GM23338 (cell line): ENCODE measurements at regions not wholly inside any gene's neighbourhood (a gene's known extent, or its start where the extent isn't known, plus 50 kb on each side); places are given as distances from the start of the nearest gene placed in this dataset.

ENCODE experiments used
- ATAC-seq: fragments of 200-7000 bp; cut with Tn5 transposase; 3 replicates; pipeline ENCODE4 v1.9.1; 2020
- DNase-seq: peaks from one replicate; pipeline ENCODE4 v3.0.0-alpha.2; 2015; ENCODE audit warnings: low spot score
- H2AFZ ChIP-seq: fragments of 200-600 bp; sonication (generic); 2 replicates; pipeline ENCODE4 v1.8.0; 2016; ENCODE audit warnings: antibody characterized with exemption, mild to moderate bottlenecking, moderate library complexity
- H3F3A ChIP-seq: fragments of 200-600 bp; sonication (generic); replicated peaks from 2 replicates; pipeline ENCODE4 v1.8.0; 2017; ENCODE audit warnings: antibody characterized with exemption, mixed run types, low read depth
- H3K27ac ChIP-seq: fragments of 200-600 bp; sonication (generic); 2 replicates; pipeline ENCODE4 v1.6.1; 2016; ENCODE audit warnings: low read depth
- H3K27me3 ChIP-seq: fragments of 200-600 bp; sonication (generic); 2 replicates; pipeline ENCODE4 v1.8.0; 2016; ENCODE audit warnings: mild to moderate bottlenecking, mixed run types, moderate library complexity; ENCODE audit not compliant: insufficient read depth
- H3K36me3 ChIP-seq: fragments of 200-600 bp; sonication (generic); 2 replicates; pipeline ENCODE4 v1.8.0; 2016; ENCODE audit warnings: mild to moderate bottlenecking; ENCODE audit not compliant: insufficient read depth
- H3K4me1 ChIP-seq: fragments of 200-600 bp; sonication (generic); 2 replicates; pipeline ENCODE4 v1.8.0; 2016; ENCODE audit warnings: mild to moderate bottlenecking, moderate library complexity; ENCODE audit not compliant: insufficient read depth
- H3K4me2 ChIP-seq: fragments of 200-600 bp; sonication (generic); 2 replicates; pipeline ENCODE4 v1.7.1; 2017; ENCODE audit warnings: mixed run types
- H3K4me3 ChIP-seq: fragments of 200-600 bp; sonication (generic); 2 replicates; pipeline ENCODE4 v1.6.1; 2016; ENCODE audit warnings: mixed run types
- H3K79me2 ChIP-seq: fragments of 200-600 bp; sonication (generic); replicated peaks from 2 replicates; pipeline ENCODE4 v1.8.0; 2017; ENCODE audit warnings: mild to moderate bottlenecking; ENCODE audit not compliant: insufficient read depth
- H3K9me2 ChIP-seq: fragments of 200-600 bp; sonication (generic); 2 replicates; pipeline ENCODE4 v1.8.0; 2017; ENCODE audit not compliant: insufficient read depth
- H4K20me1 ChIP-seq: fragments of 200-600 bp; sonication (generic); replicated peaks from 2 replicates; pipeline ENCODE4 v1.8.0; 2017; ENCODE audit warnings: mild to moderate bottlenecking; ENCODE audit not compliant: insufficient read depth
- H3K27ac Mint-ChIP-seq: 2 replicates; pipeline ENCODE4 v1.8.0; 2020; ENCODE audit warnings: inconsistent platforms, mild to moderate bottlenecking, moderate library complexity, mixed read lengths
- H3K27me3 Mint-ChIP-seq: 3 replicates; pipeline ENCODE4 v1.8.0; 2022; ENCODE audit warnings: low read depth, mild to moderate bottlenecking, moderate library complexity, mixed read lengths, inconsistent platforms; ENCODE audit not compliant: insufficient read depth, poor library complexity
- H3K36me3 Mint-ChIP-seq: 3 replicates; pipeline ENCODE4 v1.8.0; 2021; ENCODE audit warnings: low read depth, mild to moderate bottlenecking, inconsistent platforms, moderate library complexity, mixed read lengths
- H3K4me1 Mint-ChIP-seq: 3 replicates; pipeline ENCODE4 v1.8.0; 2020; ENCODE audit warnings: mild to moderate bottlenecking, inconsistent platforms, mixed read lengths
- H3K4me3 Mint-ChIP-seq: 3 replicates; pipeline ENCODE4 v1.8.0; 2021; ENCODE audit warnings: moderate library complexity, mild to moderate bottlenecking, inconsistent platforms, mixed read lengths
- H3K9me3 Mint-ChIP-seq: 3 replicates; pipeline ENCODE4 v1.8.0; 2020; ENCODE audit warnings: moderate library complexity, mild to moderate bottlenecking, inconsistent platforms, mixed read lengths
- CREB1 ChIP-seq: fragments of 250-450 bp; sonication (Bioruptor Pico); IDR thresholded peaks from 2 replicates; pipeline ENCODE4 v1.5.0; 2020; ENCODE audit warnings: low read depth, mild to moderate bottlenecking, moderate library complexity
- EZH2phosphoT487 ChIP-seq: fragments of 200-600 bp; sonication (generic); IDR thresholded peaks from one replicate; pipeline ENCODE4 v1.8.1; 2018; ENCODE audit warnings: antibody characterized with exemption; ENCODE audit not compliant: unreplicated experiment
- POLR2AphosphoS5 ChIP-seq: IDR thresholded peaks from 2 replicates; pipeline ENCODE4 v1.6.1; 2016; ENCODE audit warnings: antibody characterized with exemption, low read depth
- ZNF462 ChIP-seq: fragments of 250-450 bp; sonication (Bioruptor Pico); IDR thresholded peaks from 2 replicates; pipeline ENCODE4 v1.5.0; 2020; ENCODE audit warnings: mild to moderate bottlenecking, moderate library complexity

GRCh38 chr14:98685725-98686124, 586.3 kb downstream of the BCL11B start (continued):
- no peak for TF ChIP-seq ZNF462 (CRISPR knock-in tag)

DNA sequence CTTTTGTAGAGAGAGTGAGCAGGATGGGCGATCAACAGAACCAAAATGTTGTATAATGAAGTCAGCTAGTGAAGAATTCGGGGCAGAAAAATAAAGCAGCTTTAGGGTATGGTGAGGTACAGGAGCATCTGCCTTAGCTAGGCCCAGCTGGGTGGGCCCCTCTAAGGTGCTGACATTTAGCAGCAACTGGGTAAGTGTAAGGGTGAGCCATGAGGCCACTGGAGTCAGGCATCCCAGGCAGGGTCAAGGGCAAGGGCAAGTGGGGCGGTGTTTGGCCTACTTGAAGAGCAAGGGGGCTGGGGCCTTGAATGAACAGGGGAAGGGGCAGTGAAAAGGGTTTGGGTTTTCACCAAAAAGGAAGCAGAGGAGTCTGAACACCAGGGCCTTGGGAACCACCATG, 583.6 kb downstream of the BCL11B start:
- Histone ChIP-seq H3K4me1 (no peaks in the 10 kb centered on the region), H3K36me3 (no peaks in the 10 kb centered on the region), H3K27me3 (no peaks in the 10 kb centered on the region), H3F3A (no peaks in the 10 kb centered on the region), H3K79me2 (no peaks in the 10 kb centered on the region), H3K27ac (no peak overlapping the region), H3K4me3 (no peak overlapping the region), H3K9me2 (no peaks in the 10 kb centered on the region), H4K20me1 (no peaks in the 10 kb centered on the region), H3K4me2 (no peak overlapping the region), H2AFZ (no peak overlapping the region)
- no peak overlapping the region for H3K4me3 Mint-ChIP-seq
- no peak overlapping the region for H3K27ac Mint-ChIP-seq
- H3K36me3 Mint-ChIP-seq, result no peaks in the 10 kb centered on the region
- DNase-seq (no peak), ATAC-seq (no peak)
- peaks cover 3% of the 10 kb centered on the region for H3K27me3 Mint-ChIP-seq
- H3K4me1 Mint-ChIP-seq, result no peaks in the 10 kb centered on the region
- TF ChIP-seq POLR2AphosphoS5, result no peak
- H3K9me3 Mint-ChIP-seq, result no peaks in the 10 kb centered on the region

DNA sequence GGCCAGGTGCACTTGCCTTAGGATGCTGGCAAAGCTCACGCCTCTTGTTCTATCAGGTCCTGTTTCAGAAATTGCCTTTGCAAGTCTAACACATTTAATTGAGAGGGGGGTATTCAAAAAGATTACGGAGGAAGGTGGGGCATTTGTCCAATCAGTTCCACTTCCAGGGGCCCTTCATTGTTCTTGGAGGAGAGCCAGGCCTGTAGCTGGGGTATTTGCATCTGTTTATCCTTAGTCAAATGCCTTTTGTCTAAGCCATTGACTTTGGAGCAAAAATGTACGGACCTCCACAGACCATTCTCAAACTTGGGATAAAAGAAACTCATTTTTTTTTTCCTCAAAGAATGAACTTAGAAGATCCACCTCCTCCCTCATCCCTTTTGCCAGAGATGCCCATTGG, 582.0 kb downstream of the BCL11B start:
- Mint-ChIP-seq H3K9me3 (no peaks in the 10 kb centered on the region), H3K27me3 (peaks cover 3% of the 10 kb centered on the region), H3K36me3 (no peaks in the 10 kb centered on the region), H3K27ac (no peak overlapping the region), H3K4me3 (no peak overlapping the region), H3K4me1 (no peaks in the 10 kb centered on the region)
- Histone ChIP-seq H3K4me2 (no peak overlapping the region), H3K27ac (no peak overlapping the region), H3K9me2 (0 out of 2 replicates have a peak, but pooled peaks cover 2% of the 10 kb centered on the region), H2AFZ (no peak overlapping the region), H4K20me1 (no peaks in the 10 kb centered on the region), H3K4me3 (no peak overlapping the region), H3K36me3 (no peaks in the 10 kb centered on the region), H3F3A (no peaks in the 10 kb centered on the region), H3K79me2 (no peaks in the 10 kb centered on the region), H3K4me1 (no peaks in the 10 kb centered on the region), H3K27me3 (no peaks in the 10 kb centered on the region)
- no peak for DNase-seq
- ATAC-seq, result no peak
- no peak for TF ChIP-seq POLR2AphosphoS5
- TF ChIP-seq ZNF462 (CRISPR knock-in tag), result no peak
- no peak for TF ChIP-seq EZH2phosphoT487
- no peak for TF ChIP-seq CREB1 (CRISPR knock-in tag)
